K562 (cell line): ENCODE measurements at regions not wholly inside any gene's neighbourhood (a gene's known extent, or its start where the extent isn't known, plus 50 kb on each side); places are given as distances from the start of the nearest gene placed in this dataset.

Experiments used
- HDAC1 ChIP-seq, 2 experiments: fragments of 450-650 bp; IDR thresholded peaks; 2 replicates each; pipeline ENCODE4 v1.6.1; 2016 to 2017; ENCODE audit warnings: inconsistent platforms in 1 of 2, mild to moderate bottlenecking in 1 of 2, moderate library complexity in 1 of 2
- ILK ChIP-seq: fragments of 450-650 bp; IDR thresholded peaks from 2 replicates; pipeline ENCODE4 v1.6.1; 2016; ENCODE audit warnings: missing genetic modification characterization, low read depth, mild to moderate bottlenecking, missing compliant biosample characterization, moderate library complexity, borderline replicate concordance
- ZNF830 ChIP-seq: fragments of 250-450 bp; sonication (Bioruptor Pico); IDR thresholded peaks from 2 replicates; pipeline ENCODE4 v1.5.0; 2021; ENCODE audit warnings: mild to moderate bottlenecking
- TF ChIP-seq, protein P1 (sequence below), 2 experiments: fragments of 450-650 bp; formaldehyde crosslinking in 1 of 2; IDR thresholded peaks; 2 replicates each; pipeline versions ENCODE4 v1.4.0 to v1.6.1; 2014 to 2020; ENCODE audit warnings: mild to moderate bottlenecking in 2 of 2, borderline replicate concordance in 1 of 2, low read depth in 1 of 2

GRCh38 chr4:188960411-188961093, 821.3 kb downstream of the TRIML1 start (continued):
- TF ChIP-seq, protein P1, sequence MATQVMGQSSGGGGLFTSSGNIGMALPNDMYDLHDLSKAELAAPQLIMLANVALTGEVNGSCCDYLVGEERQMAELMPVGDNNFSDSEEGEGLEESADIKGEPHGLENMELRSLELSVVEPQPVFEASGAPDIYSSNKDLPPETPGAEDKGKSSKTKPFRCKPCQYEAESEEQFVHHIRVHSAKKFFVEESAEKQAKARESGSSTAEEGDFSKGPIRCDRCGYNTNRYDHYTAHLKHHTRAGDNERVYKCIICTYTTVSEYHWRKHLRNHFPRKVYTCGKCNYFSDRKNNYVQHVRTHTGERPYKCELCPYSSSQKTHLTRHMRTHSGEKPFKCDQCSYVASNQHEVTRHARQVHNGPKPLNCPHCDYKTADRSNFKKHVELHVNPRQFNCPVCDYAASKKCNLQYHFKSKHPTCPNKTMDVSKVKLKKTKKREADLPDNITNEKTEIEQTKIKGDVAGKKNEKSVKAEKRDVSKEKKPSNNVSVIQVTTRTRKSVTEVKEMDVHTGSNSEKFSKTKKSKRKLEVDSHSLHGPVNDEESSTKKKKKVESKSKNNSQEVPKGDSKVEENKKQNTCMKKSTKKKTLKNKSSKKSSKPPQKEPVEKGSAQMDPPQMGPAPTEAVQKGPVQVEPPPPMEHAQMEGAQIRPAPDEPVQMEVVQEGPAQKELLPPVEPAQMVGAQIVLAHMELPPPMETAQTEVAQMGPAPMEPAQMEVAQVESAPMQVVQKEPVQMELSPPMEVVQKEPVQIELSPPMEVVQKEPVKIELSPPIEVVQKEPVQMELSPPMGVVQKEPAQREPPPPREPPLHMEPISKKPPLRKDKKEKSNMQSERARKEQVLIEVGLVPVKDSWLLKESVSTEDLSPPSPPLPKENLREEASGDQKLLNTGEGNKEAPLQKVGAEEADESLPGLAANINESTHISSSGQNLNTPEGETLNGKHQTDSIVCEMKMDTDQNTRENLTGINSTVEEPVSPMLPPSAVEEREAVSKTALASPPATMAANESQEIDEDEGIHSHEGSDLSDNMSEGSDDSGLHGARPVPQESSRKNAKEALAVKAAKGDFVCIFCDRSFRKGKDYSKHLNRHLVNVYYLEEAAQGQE (IDR thresholded peaks at IDR 0.05; ENCODE audit: borderline replicate concordance), result no peak
- TF ChIP-seq, protein P1 (CRISPR knock-in tag; IDR thresholded peaks at IDR 0.05; ENCODE audit: low read depth), result no peak
- TF ChIP-seq HDAC1 (IDR thresholded peaks at IDR 0.05) (no peak), ZNF830 (CRISPR knock-in tag) (no peak), ILK (tag) (no peak)
- TF ChIP-seq, all 486 proteins: peak for 0
